Lower leg skin (tissue), 4 donors: ENCODE measurements at regions not wholly inside any gene's neighbourhood (a gene's known extent, or its start where the extent isn't known, plus 50 kb on each side); places are given as distances from the start of the nearest gene placed in this dataset.

Experiments
- DNase-seq, 2 donors: peaks; one replicate each; pipeline ENCODE4 v3.0.0-alpha.2; 2019; ENCODE audit warnings: low spot score in 2 of 2
- H3K4me3 ChIP-seq: fragments of 200-600 bp; sonication (generic); 2 replicates; pipeline ENCODE4 v1.5.1; 2017; ENCODE audit warnings: mild to moderate bottlenecking, low read depth; ENCODE audit not compliant: poor library complexity, severe bottlenecking
- CTCF ChIP-seq, 3 donors: fragments of 450-650 bp; IDR thresholded peaks; one replicate each; pipeline ENCODE4 v1.5.1; 2016; ENCODE audit warnings: antibody characterized with exemption in 3 of 3, mild to moderate bottlenecking in 3 of 3, moderate library complexity in 2 of 3
- POLR2A ChIP-seq, 2 donors: fragments of 450-650 bp; IDR thresholded peaks; one replicate each; pipeline ENCODE4 v1.6.1; 2016 to 2017; ENCODE audit warnings: antibody characterized with exemption in 2 of 2, mild to moderate bottlenecking in 1 of 2, moderate library complexity in 1 of 2
- WGBS, 2 donors: methylation state at CpG; one replicate each; pipeline ENCODE4 v1.1.5; 2018; 5-methylcytosine and 5-hydroxymethylcytosine counted together
- intact Hi-C: fragments of 100-400 bp; cut with DNase I; formaldehyde crosslinking; loops from one replicate; pipeline ENCODE4 v1.15.0; 2023; ENCODE audit warnings: low total_unique reads

DNA sequence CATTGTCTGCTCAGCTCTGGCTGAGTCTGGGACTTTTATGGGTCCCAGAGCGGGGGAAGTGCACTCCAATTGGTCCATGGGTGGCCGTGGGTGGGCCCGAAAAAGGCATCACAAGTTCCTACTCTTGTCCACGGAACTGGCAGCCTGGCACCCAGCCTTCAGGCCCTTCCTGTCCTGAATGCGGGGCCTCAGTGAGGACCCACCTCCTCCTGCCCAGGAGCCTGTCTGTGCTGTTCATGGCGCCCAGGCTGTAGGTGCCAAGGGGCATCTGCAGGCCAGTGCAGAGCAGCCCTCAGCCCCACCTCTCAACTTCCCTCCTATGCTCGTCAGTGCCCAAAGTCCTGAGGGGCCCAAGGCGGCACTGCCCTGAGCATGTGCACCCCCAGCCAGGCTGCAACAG, 411.7 kb upstream of the KIRREL3 start:
- WGBS, 2 donors = 83 to 93% methylated on average over 8 of the region's 8 CpGs
- intact Hi-C loops = no loop called here
- no peak for DNase-seq
- no peak overlapping the region for H3K4me3 ChIP-seq
- no peak for TF ChIP-seq POLR2A (IDR thresholded peaks at IDR 0.05)
- no peak for TF ChIP-seq CTCF (IDR thresholded peaks at IDR 0.05)

DNA sequence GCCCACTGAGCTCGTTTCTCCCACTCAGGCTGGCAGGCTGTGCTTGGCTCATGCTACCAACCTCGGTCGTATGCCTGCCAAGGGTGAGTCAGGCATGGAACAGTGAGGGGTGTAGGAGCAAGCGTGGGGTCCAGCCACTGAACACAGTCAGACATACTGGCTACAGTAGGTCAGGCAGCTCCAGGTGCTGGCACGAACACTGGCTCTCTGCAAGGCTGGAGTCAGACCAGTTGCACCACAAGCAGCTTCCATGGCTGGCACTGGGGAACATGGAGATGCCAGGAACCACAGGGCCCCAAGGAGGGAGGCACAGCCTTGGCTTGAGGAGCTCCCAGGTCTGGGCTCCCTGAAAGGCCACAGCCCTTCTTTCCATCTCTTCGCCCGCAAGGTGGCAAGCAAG, 410.7 kb upstream of the KIRREL3 start:
- no peak for DNase-seq
- no peak for TF ChIP-seq POLR2A (IDR thresholded peaks at IDR 0.05)
- TF ChIP-seq CTCF (IDR thresholded peaks at IDR 0.05) = no peak
- H3K4me3 ChIP-seq = no peak overlapping the region
- intact Hi-C loops = no loop called here
- 86 to 89% methylated on average over 7 of the region's 7 CpGs for WGBS, 2 donors

DNA sequence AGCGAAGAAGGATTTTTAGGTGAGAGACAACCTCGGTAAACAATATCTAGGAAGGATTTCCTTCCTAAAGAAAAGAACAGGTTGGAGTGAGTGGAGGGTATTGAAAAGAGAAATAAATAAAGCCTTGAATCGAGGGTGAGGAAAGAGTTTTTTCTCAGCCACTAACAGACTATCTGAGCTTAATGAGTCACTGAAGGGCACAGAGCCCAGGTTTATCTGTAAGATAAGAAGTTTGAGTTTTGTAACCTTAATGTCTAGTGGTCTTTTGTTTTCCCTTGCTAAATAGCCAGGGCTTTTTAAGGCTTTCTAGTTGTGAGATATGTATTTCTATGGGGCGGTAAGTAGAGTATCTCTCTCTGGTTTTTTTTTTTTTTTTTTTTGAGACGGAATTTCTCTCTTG, 394.5 kb upstream of the KIRREL3 start:
- intact Hi-C loops = no loop called here

GRCh38 chr11:127393460-127393997, 393.0 kb upstream of the KIRREL3 start:
- TF ChIP-seq POLR2A (IDR thresholded peaks at IDR 0.05) (no peak), CTCF (IDR thresholded peaks at IDR 0.05) (no peak)
- no peak for DNase-seq
- no peak overlapping the region for H3K4me3 ChIP-seq
- intact Hi-C loops = no loop called here
- 69 to 72% methylated on average over 4 of the region's 4 CpGs for WGBS, 2 donors

More for the DNA sequence above, 394.5 kb upstream of the KIRREL3 start:
- WGBS, 2 donors = 84 to 88% methylated on average over 5 of the region's 5 CpGs
- no peak for DNase-seq
- TF ChIP-seq CTCF (IDR thresholded peaks at IDR 0.05) (no peak), POLR2A (IDR thresholded peaks at IDR 0.05) (no peak)
- no peak overlapping the region for H3K4me3 ChIP-seq

GRCh38 chr11:127392575-127392974, 392.0 kb upstream of the KIRREL3 start:
- intact Hi-C loops = no loop called here
- no peak for TF ChIP-seq CTCF (IDR thresholded peaks at IDR 0.05)
- TF ChIP-seq POLR2A (IDR thresholded peaks at IDR 0.05) = no peak
- 74 to 81% methylated on average over 2 of the region's 2 CpGs for WGBS, 2 donors
- H3K4me3 ChIP-seq = no peak overlapping the region
- DNase-seq = no peak

DNA sequence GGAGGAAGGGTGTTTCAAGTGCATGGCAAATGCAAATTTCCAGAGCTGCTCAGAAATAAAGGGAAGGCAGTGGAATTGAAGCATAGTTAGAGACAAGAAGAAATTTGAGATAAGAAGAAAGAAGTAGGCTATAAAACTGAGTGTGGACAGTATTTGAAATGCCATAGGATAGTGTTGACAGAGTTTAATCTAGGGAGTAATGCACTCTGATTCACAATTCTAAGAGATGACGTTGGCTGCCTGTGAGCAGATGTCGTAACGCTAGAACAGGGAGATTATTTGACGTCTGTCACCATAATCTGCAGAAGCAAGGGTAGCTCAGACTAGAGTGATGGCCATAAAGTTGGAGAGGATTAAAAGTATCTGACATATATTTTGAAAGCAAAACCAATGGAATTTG, 389.9 kb upstream of the KIRREL3 start:
- intact Hi-C loops = no loop called here
- TF ChIP-seq CTCF (IDR thresholded peaks at IDR 0.05) (no peak), POLR2A (IDR thresholded peaks at IDR 0.05) (no peak)
- H3K4me3 ChIP-seq = no peak overlapping the region
- DNase-seq = no peak
- 76 to 82% methylated on average over 4 of the region's 4 CpGs for WGBS, 2 donors
